ENCODE measurements at regions not wholly inside any gene's neighbourhood (a gene's known extent, or its start where the extent isn't known, plus 50 kb on each side); places are given as distances from the start of the nearest gene placed in this dataset.

- no peak overlapping the region for H2AFZ ChIP-seq (ENCODE audit: control insufficient read depth, low read length)
- H3K9ac ChIP-seq (ENCODE audit: control insufficient read depth, extremely low read depth, insufficient read depth, low read length), result no peak overlapping the region
- no peak overlapping the region for H3K4me2 ChIP-seq (ENCODE audit: control insufficient read depth, extremely low read depth, insufficient read depth, low read depth, low read length)
- dilution Hi-C loops (cut with MboI; ENCODE audit: extremely low pct_ligation_motif_present, low sequenced_read_pairs), result no loop called here
- no peaks in the 10 kb centered on the region for H3K9me1 ChIP-seq (ENCODE audit: control insufficient read depth, extremely low read depth, insufficient read depth, low read length)
- H3K79me2 ChIP-seq (ENCODE audit: control insufficient read depth, insufficient read depth, low read length), result no peaks in the 10 kb centered on the region
- H3K4me1 ChIP-seq (ENCODE audit: control insufficient read depth, extremely low read depth, insufficient read depth, low read length), result no peaks in the 10 kb centered on the region
- no peak for FAIRE-seq
- H3K27ac ChIP-seq (ENCODE audit: control insufficient read depth, insufficient read depth, low read length), result no peak overlapping the region
- H3K27me3 ChIP-seq (ENCODE audit: control insufficient read depth, extremely low read depth, insufficient read depth, low read length), result no peaks in the 10 kb centered on the region
- no peak for DNase-seq (ENCODE audit: low read depth, low spot score)
- no peak overlapping the region for H3K4me3 ChIP-seq (ENCODE audit: control insufficient read depth in 2 of 3, extremely low read depth in 1 of 3, insufficient read depth in 2 of 3, low read depth in 1 of 3, low read length in 3 of 3)
- H3K36me3 ChIP-seq (ENCODE audit: control insufficient read depth in 2 of 2, extremely low read depth in 1 of 2, insufficient read depth in 2 of 2, low read length in 2 of 2), result no peaks in the 10 kb centered on the region
- no peaks in the 10 kb centered on the region for H3K9me3 ChIP-seq (ENCODE audit: control insufficient read depth, low read depth, low read length)
- TF ChIP-seq EZH2 (IDR thresholded peaks at IDR 0.05; ENCODE audit: low read length), result no peak
- TF ChIP-seq, protein P1, sequence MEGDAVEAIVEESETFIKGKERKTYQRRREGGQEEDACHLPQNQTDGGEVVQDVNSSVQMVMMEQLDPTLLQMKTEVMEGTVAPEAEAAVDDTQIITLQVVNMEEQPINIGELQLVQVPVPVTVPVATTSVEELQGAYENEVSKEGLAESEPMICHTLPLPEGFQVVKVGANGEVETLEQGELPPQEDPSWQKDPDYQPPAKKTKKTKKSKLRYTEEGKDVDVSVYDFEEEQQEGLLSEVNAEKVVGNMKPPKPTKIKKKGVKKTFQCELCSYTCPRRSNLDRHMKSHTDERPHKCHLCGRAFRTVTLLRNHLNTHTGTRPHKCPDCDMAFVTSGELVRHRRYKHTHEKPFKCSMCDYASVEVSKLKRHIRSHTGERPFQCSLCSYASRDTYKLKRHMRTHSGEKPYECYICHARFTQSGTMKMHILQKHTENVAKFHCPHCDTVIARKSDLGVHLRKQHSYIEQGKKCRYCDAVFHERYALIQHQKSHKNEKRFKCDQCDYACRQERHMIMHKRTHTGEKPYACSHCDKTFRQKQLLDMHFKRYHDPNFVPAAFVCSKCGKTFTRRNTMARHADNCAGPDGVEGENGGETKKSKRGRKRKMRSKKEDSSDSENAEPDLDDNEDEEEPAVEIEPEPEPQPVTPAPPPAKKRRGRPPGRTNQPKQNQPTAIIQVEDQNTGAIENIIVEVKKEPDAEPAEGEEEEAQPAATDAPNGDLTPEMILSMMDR (optimal IDR thresholded peaks at IDR 0.05 in 1 of 3, IDR thresholded peaks at IDR 0.05 in 1 of 3, conservative IDR thresholded peaks at IDR 0.05 in 1 of 3; ENCODE audit: extremely low read depth in 1 of 3, insufficient read depth in 2 of 3, low read length in 3 of 3), result no peak
- no peaks in the 10 kb centered on the region for H4K20me1 ChIP-seq (ENCODE audit: control insufficient read depth, extremely low read depth, insufficient read depth, low read length)
Measured at GRCh38 chr1:29602203-29602602, 365.9 kb downstream of the PTPRU start.

- no peak for DNase-seq (ENCODE audit: low read depth, low spot score)
- Histone ChIP-seq H3K4me1 (ENCODE audit: control insufficient read depth, extremely low read depth, insufficient read depth, low read length) (no peaks in the 10 kb centered on the region), H3K4me2 (ENCODE audit: control insufficient read depth, extremely low read depth, insufficient read depth, low read depth, low read length) (no peak overlapping the region), H3K79me2 (ENCODE audit: control insufficient read depth, insufficient read depth, low read length) (no peaks in the 10 kb centered on the region), H3K27ac (ENCODE audit: control insufficient read depth, insufficient read depth, low read length) (no peak overlapping the region), H3K9me3 (ENCODE audit: control insufficient read depth, low read depth, low read length) (no peaks in the 10 kb centered on the region), H2AFZ (ENCODE audit: control insufficient read depth, low read length) (no peak overlapping the region), H3K36me3 (ENCODE audit: control insufficient read depth in 2 of 2, extremely low read depth in 1 of 2, insufficient read depth in 2 of 2, low read length in 2 of 2) (no peaks in the 10 kb centered on the region), H3K27me3 (ENCODE audit: control insufficient read depth, extremely low read depth, insufficient read depth, low read length) (no peaks in the 10 kb centered on the region), H3K4me3 (ENCODE audit: control insufficient read depth in 2 of 3, extremely low read depth in 1 of 3, insufficient read depth in 2 of 3, low read depth in 1 of 3, low read length in 3 of 3) (no peak overlapping the region), H4K20me1 (ENCODE audit: control insufficient read depth, extremely low read depth, insufficient read depth, low read length) (no peaks in the 10 kb centered on the region), H3K9ac (ENCODE audit: control insufficient read depth, extremely low read depth, insufficient read depth, low read length) (no peak overlapping the region), H3K9me1 (ENCODE audit: control insufficient read depth, extremely low read depth, insufficient read depth, low read length) (no peaks in the 10 kb centered on the region)
- no peak for FAIRE-seq
- dilution Hi-C loops (cut with MboI; ENCODE audit: extremely low pct_ligation_motif_present, low sequenced_read_pairs), result no loop called here
- TF ChIP-seq, protein P1 (optimal IDR thresholded peaks at IDR 0.05 in 1 of 3, IDR thresholded peaks at IDR 0.05 in 1 of 3, conservative IDR thresholded peaks at IDR 0.05 in 1 of 3; ENCODE audit: extremely low read depth in 1 of 3, insufficient read depth in 2 of 3, low read length in 3 of 3), result no peak
- no peak for TF ChIP-seq EZH2 (IDR thresholded peaks at IDR 0.05; ENCODE audit: low read length)
Measured at GRCh38 chr1:29601021-29601420, 364.7 kb downstream of the PTPRU start.

Data from keratinocyte (primary cell).